SK-N-SH treated with all-trans-retinoic acid at 6 μM for 48 hours (cell line): ENCODE measurements at regions not wholly inside any gene's neighbourhood (a gene's known extent, or its start where the extent isn't known, plus 50 kb on each side); places are given as distances from the start of the nearest gene placed in this dataset.

Source experiments
- ATAC-seq: fragments of 200-7000 bp; cut with Tn5 transposase; 3 replicates; pipeline ENCODE4 v1.9.1; 2020; ENCODE audit warnings: mild to moderate bottlenecking, moderate library complexity
- ARNTL ChIP-seq: fragments of 450-650 bp; formaldehyde crosslinking; IDR thresholded peaks from 2 replicates; pipeline ENCODE4 v1.5.0; 2020; ENCODE audit warnings: low read depth, mild to moderate bottlenecking, moderate library complexity, borderline replicate concordance
- BACH2 ChIP-seq: fragments of 250-450 bp; sonication (Bioruptor Pico); IDR thresholded peaks from 2 replicates; pipeline ENCODE4 v1.9.0; 2021; ENCODE audit warnings: mild to moderate bottlenecking, borderline replicate concordance
- CSDC2 ChIP-seq: fragments of 250-450 bp; sonication (Bioruptor Pico); IDR thresholded peaks from 2 replicates; pipeline ENCODE4 v1.5.0; 2020; ENCODE audit warnings: mild to moderate bottlenecking, moderate library complexity
- ESRRG ChIP-seq: fragments of 250-450 bp; sonication (Bioruptor Pico); IDR thresholded peaks from 2 replicates; pipeline ENCODE4 v1.6.1; 2021; ENCODE audit warnings: mild to moderate bottlenecking
- GLIS3 ChIP-seq: fragments of 250-450 bp; sonication (Bioruptor Pico); IDR thresholded peaks from 2 replicates; pipeline ENCODE4 v1.5.0; 2020; ENCODE audit warnings: mild to moderate bottlenecking, moderate library complexity
- ISL1 ChIP-seq: fragments of 250-450 bp; sonication (Bioruptor Pico); IDR thresholded peaks from 2 replicates; pipeline ENCODE4 v2.1.2; 2022; ENCODE audit warnings: mild to moderate bottlenecking, moderate library complexity
- OSR1 ChIP-seq: fragments of 250-450 bp; sonication (Bioruptor Pico); IDR thresholded peaks from 2 replicates; pipeline ENCODE4 v1.8.0; 2022; ENCODE audit warnings: moderate library complexity, mild to moderate bottlenecking, inconsistent platforms
- PPARA ChIP-seq: fragments of 250-450 bp; sonication (Bioruptor Pico); IDR thresholded peaks from 2 replicates; pipeline ENCODE4 v1.5.0; 2020; ENCODE audit warnings: mild to moderate bottlenecking, borderline replicate concordance
- RARB ChIP-seq: fragments of 250-450 bp; sonication (Bioruptor Pico); IDR thresholded peaks from 2 replicates; pipeline ENCODE4 v1.8.0; 2021; ENCODE audit warnings: mild to moderate bottlenecking, moderate library complexity
- SNAI2 ChIP-seq: fragments of 250-450 bp; sonication (Bioruptor Pico); IDR thresholded peaks from 2 replicates; pipeline ENCODE4 v1.5.0; 2020; ENCODE audit warnings: mild to moderate bottlenecking, moderate library complexity
- TCF4 ChIP-seq: fragments of 250-450 bp; sonication (Bioruptor Pico); IDR thresholded peaks from 2 replicates; pipeline ENCODE4 v1.8.0; 2021; ENCODE audit warnings: mild to moderate bottlenecking, moderate library complexity, borderline replicate concordance
- TOX ChIP-seq: fragments of 250-450 bp; sonication (Bioruptor Pico); IDR thresholded peaks from 2 replicates; pipeline ENCODE4 v1.8.0; 2021; ENCODE audit warnings: mild to moderate bottlenecking, moderate library complexity, borderline replicate concordance
- ZC3H10 ChIP-seq: fragments of 250-450 bp; sonication (Bioruptor Pico); IDR thresholded peaks from 2 replicates; pipeline ENCODE4 v1.5.1; 2021; ENCODE audit warnings: mild to moderate bottlenecking, moderate library complexity
- ZFP3 ChIP-seq: fragments of 250-450 bp; sonication (Bioruptor Pico); IDR thresholded peaks from 2 replicates; pipeline ENCODE4 v1.5.0; 2020; ENCODE audit warnings: mild to moderate bottlenecking, moderate library complexity
- ZFP30 ChIP-seq: fragments of 450-650 bp; formaldehyde crosslinking; IDR thresholded peaks from 2 replicates; pipeline ENCODE4 v1.5.0; 2022; ENCODE audit warnings: mild to moderate bottlenecking, moderate library complexity
- ZNF565 ChIP-seq: fragments of 450-650 bp; formaldehyde crosslinking; conservative IDR thresholded peaks from 2 replicates; pipeline ENCODE4 v1.5.0; 2020; ENCODE audit warnings: low read depth, mild to moderate bottlenecking, moderate library complexity
- ZNF70 ChIP-seq: fragments of 450-650 bp; formaldehyde crosslinking; IDR thresholded peaks from 2 replicates; pipeline ENCODE4 v1.5.0; 2020; ENCODE audit warnings: mild to moderate bottlenecking, moderate library complexity
- ZNF8 ChIP-seq: fragments of 450-650 bp; formaldehyde crosslinking; IDR thresholded peaks from 2 replicates; pipeline ENCODE4 v1.5.0; 2020; ENCODE audit warnings: mild to moderate bottlenecking, moderate library complexity
- TF ChIP-seq, protein P1 (sequence below): fragments of 250-450 bp; sonication (Bioruptor Pico); IDR thresholded peaks from 2 replicates; pipeline ENCODE4 v1.5.1; 2021; ENCODE audit warnings: mild to moderate bottlenecking, moderate library complexity
- TF ChIP-seq, protein P2 (sequence below): fragments of 250-450 bp; sonication (Bioruptor Pico); IDR thresholded peaks from 2 replicates; pipeline ENCODE4 v1.5.0; 2020; ENCODE audit warnings: mild to moderate bottlenecking, moderate library complexity
- TF ChIP-seq, protein P3 (sequence below): fragments of 250-450 bp; sonication (Bioruptor Pico); IDR thresholded peaks from 2 replicates; pipeline ENCODE4 v1.8.0; 2021; ENCODE audit warnings: low read depth, mild to moderate bottlenecking, moderate library complexity, borderline replicate concordance
- TF ChIP-seq, protein P4 (sequence below): fragments of 250-450 bp; sonication (Bioruptor Pico); IDR thresholded peaks from 2 replicates; pipeline ENCODE4 v1.8.0; 2020; ENCODE audit warnings: mild to moderate bottlenecking, moderate library complexity, borderline replicate concordance

GRCh38 chr2:34831096-34831495 is 1232.0 kb upstream of the FAM98A start:
- TF ChIP-seq BACH2: no peak
- no peak for TF ChIP-seq OSR1 (CRISPR knock-in tag)
- no peak for TF ChIP-seq GLIS3 (CRISPR knock-in tag)
- TF ChIP-seq TOX (CRISPR knock-in tag): no peak
- TF ChIP-seq ZFP3 (CRISPR knock-in tag): no peak
- TF ChIP-seq SNAI2: no peak
- no peak for TF ChIP-seq ARNTL (CRISPR knock-in tag)
- no peak for TF ChIP-seq ZFP30 (CRISPR knock-in tag)
- no peak for ATAC-seq

- no peak for ATAC-seq
- TF ChIP-seq ZFP3 (CRISPR knock-in tag) (no peak), PPARA (CRISPR knock-in tag) (no peak), ARNTL (CRISPR knock-in tag) (no peak), ZNF8 (CRISPR knock-in tag) (no peak), TOX (CRISPR knock-in tag) (no peak), ZFP30 (CRISPR knock-in tag) (no peak), TCF4 (CRISPR knock-in tag) (no peak), OSR1 (CRISPR knock-in tag) (no peak), SNAI2 (no peak), ESRRG (CRISPR knock-in tag) (no peak), ZC3H10 (no peak), CSDC2 (CRISPR knock-in tag) (no peak), RARB (CRISPR knock-in tag) (no peak)
- TF ChIP-seq, protein P1, sequence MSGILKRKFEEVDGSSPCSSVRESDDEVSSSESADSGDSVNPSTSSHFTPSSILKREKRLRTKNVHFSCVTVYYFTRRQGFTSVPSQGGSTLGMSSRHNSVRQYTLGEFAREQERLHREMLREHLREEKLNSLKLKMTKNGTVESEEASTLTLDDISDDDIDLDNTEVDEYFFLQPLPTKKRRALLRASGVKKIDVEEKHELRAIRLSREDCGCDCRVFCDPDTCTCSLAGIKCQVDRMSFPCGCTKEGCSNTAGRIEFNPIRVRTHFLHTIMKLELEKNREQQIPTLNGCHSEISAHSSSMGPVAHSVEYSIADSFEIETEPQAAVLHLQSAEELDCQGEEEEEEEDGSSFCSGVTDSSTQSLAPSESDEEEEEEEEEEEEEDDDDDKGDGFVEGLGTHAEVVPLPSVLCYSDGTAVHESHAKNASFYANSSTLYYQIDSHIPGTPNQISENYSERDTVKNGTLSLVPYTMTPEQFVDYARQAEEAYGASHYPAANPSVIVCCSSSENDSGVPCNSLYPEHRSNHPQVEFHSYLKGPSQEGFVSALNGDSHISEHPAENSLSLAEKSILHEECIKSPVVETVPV: no peak
- TF ChIP-seq, protein P2, sequence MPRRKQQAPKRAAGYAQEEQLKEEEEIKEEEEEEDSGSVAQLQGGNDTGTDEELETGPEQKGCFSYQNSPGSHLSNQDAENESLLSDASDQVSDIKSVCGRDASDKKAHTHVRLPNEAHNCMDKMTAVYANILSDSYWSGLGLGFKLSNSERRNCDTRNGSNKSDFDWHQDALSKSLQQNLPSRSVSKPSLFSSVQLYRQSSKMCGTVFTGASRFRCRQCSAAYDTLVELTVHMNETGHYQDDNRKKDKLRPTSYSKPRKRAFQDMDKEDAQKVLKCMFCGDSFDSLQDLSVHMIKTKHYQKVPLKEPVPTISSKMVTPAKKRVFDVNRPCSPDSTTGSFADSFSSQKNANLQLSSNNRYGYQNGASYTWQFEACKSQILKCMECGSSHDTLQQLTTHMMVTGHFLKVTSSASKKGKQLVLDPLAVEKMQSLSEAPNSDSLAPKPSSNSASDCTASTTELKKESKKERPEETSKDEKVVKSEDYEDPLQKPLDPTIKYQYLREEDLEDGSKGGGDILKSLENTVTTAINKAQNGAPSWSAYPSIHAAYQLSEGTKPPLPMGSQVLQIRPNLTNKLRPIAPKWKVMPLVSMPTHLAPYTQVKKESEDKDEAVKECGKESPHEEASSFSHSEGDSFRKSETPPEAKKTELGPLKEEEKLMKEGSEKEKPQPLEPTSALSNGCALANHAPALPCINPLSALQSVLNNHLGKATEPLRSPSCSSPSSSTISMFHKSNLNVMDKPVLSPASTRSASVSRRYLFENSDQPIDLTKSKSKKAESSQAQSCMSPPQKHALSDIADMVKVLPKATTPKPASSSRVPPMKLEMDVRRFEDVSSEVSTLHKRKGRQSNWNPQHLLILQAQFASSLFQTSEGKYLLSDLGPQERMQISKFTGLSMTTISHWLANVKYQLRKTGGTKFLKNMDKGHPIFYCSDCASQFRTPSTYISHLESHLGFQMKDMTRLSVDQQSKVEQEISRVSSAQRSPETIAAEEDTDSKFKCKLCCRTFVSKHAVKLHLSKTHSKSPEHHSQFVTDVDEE (CRISPR knock-in tag): no peak
- TF ChIP-seq, protein P3, sequence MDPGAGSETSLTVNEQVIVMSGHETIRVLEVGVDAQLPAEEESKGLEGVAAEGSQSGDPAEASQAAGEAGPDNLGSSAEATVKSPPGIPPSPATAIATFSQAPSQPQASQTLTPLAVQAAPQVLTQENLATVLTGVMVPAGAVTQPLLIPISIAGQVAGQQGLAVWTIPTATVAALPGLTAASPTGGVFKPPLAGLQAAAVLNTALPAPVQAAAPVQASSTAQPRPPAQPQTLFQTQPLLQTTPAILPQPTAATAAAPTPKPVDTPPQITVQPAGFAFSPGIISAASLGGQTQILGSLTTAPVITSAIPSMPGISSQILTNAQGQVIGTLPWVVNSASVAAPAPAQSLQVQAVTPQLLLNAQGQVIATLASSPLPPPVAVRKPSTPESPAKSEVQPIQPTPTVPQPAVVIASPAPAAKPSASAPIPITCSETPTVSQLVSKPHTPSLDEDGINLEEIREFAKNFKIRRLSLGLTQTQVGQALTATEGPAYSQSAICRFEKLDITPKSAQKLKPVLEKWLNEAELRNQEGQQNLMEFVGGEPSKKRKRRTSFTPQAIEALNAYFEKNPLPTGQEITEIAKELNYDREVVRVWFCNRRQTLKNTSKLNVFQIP (CRISPR knock-in tag): no peak
- TF ChIP-seq, protein P4, sequence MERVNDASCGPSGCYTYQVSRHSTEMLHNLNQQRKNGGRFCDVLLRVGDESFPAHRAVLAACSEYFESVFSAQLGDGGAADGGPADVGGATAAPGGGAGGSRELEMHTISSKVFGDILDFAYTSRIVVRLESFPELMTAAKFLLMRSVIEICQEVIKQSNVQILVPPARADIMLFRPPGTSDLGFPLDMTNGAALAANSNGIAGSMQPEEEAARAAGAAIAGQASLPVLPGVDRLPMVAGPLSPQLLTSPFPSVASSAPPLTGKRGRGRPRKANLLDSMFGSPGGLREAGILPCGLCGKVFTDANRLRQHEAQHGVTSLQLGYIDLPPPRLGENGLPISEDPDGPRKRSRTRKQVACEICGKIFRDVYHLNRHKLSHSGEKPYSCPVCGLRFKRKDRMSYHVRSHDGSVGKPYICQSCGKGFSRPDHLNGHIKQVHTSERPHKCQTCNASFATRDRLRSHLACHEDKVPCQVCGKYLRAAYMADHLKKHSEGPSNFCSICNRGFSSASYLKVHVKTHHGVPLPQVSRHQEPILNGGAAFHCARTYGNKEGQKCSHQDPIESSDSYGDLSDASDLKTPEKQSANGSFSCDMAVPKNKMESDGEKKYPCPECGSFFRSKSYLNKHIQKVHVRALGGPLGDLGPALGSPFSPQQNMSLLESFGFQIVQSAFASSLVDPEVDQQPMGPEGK (CRISPR knock-in tag): no peak
Measured at GRCh38 chr2:34828481-34828880, 1229.4 kb upstream of the FAM98A start.

- ATAC-seq: no peak
- TF ChIP-seq PPARA (CRISPR knock-in tag) (no peak), ZFP30 (CRISPR knock-in tag) (no peak), ESRRG (CRISPR knock-in tag) (no peak), CSDC2 (CRISPR knock-in tag) (no peak), ZC3H10 (no peak), ARNTL (CRISPR knock-in tag) (no peak), TCF4 (CRISPR knock-in tag) (no peak), TOX (CRISPR knock-in tag) (no peak), GLIS3 (CRISPR knock-in tag) (no peak), ZNF70 (CRISPR knock-in tag) (no peak), RARB (CRISPR knock-in tag) (no peak), ZNF565 (no peak), SNAI2 (no peak), ISL1 (CRISPR knock-in tag) (no peak), ZNF8 (CRISPR knock-in tag) (no peak), ZFP3 (CRISPR knock-in tag) (no peak)
- TF ChIP-seq, protein P4 (CRISPR knock-in tag): no peak
- TF ChIP-seq, protein P1: no peak
- TF ChIP-seq, protein P3 (CRISPR knock-in tag): no peak
Measured at GRCh38 chr2:34827398-34827797, 1228.3 kb upstream of the FAM98A start.
